IMR-90 (cell line): ENCODE measurements at regions not wholly inside any gene's neighbourhood (a gene's known extent, or its start where the extent isn't known, plus 50 kb on each side); places are given as distances from the start of the nearest gene placed in this dataset.

Source experiments
- ATAC-seq: fragments of 200-7000 bp; cut with Tn5 transposase; 2 replicates; pipeline ENCODE4 v1.9.1; 2020; ENCODE audit warnings: low read depth, mild to moderate bottlenecking, moderate library complexity
- BruUV-seq: library from RNA; stranded (reverse); fragments of 400-500 nt; replicated peaks from 2 replicates; lab custom pipeline; 2021; lab: Mats Ljungman, UMichigan
- CTCF ChIA-PET: fragments of 300-600 bp; formaldehyde crosslinking; extraction: SDS; loops from one replicate; lab custom pipeline; 2021; ENCODE audit warnings: antibody characterized with exemption; lab: Yijun Ruan, JAX
- POLR2A ChIA-PET: fragments of 300-600 bp; sonication (Branson Sonifier 250); formaldehyde crosslinking; loops from one replicate; lab custom pipeline; 2022; ENCODE audit warnings: antibody characterized with exemption; ENCODE audit not compliant: unreplicated experiment; lab: Charles Lee
- DNase-seq: peaks from one replicate; pipeline ENCODE4 v3.0.0; 2013
- H2AFZ ChIP-seq: replicated peaks from 2 replicates; pipeline ENCODE3; 2013; ENCODE audit warnings: low read length, mild to moderate bottlenecking; ENCODE audit not compliant: poor library complexity
- H2AK5ac ChIP-seq: 2 replicates; pipeline ENCODE4 v1.6.1; 2013; ENCODE audit warnings: low read depth, low read length, inconsistent platforms
- H2AK9ac ChIP-seq: replicated peaks from 2 replicates; pipeline ENCODE3; 2013; ENCODE audit warnings: mild to moderate bottlenecking, low read depth, low read length, moderate library complexity; ENCODE audit not compliant: poor library complexity
- H2BK120ac ChIP-seq: 2 replicates; pipeline ENCODE4 v1.6.1; 2013; ENCODE audit warnings: low read depth, low read length, inconsistent platforms
- H2BK15ac ChIP-seq: 3 replicates; pipeline ENCODE4 v1.6.1; 2013; ENCODE audit warnings: low read depth, low read length, inconsistent platforms
- H2BK20ac ChIP-seq: 2 replicates; pipeline ENCODE4 v1.6.1; 2013; ENCODE audit warnings: low read depth, mild to moderate bottlenecking, inconsistent platforms, low read length, moderate library complexity
- H2BK5ac ChIP-seq: 2 replicates; pipeline ENCODE4 v1.6.1; 2013; ENCODE audit warnings: mild to moderate bottlenecking, low read depth, low read length, inconsistent platforms; ENCODE audit not compliant: poor library complexity, severe bottlenecking
- H3K14ac ChIP-seq: replicated peaks from 2 replicates; pipeline ENCODE4 v1.6.1; 2013; ENCODE audit warnings: low read depth, low read length, inconsistent platforms
- H3K18ac ChIP-seq: 2 replicates; pipeline ENCODE4 v1.6.1; 2013; ENCODE audit warnings: low read depth, low read length, control low read depth
- H3K23ac ChIP-seq: 2 replicates; pipeline ENCODE4 v1.6.1; 2013; ENCODE audit warnings: low read depth, low read length, inconsistent platforms
- H3K27ac ChIP-seq: 2 replicates; pipeline ENCODE4 v1.5.1; 2013; ENCODE audit warnings: mild to moderate bottlenecking, control low read depth, low read length; ENCODE audit not compliant: insufficient read depth
- H3K27me3 ChIP-seq: 2 replicates; pipeline ENCODE4 v1.6.1; 2013; ENCODE audit warnings: low read length; ENCODE audit not compliant: control insufficient read depth, insufficient read depth
- H3K36me3 ChIP-seq: 2 replicates; pipeline ENCODE4 v1.6.1; 2013; ENCODE audit warnings: low read length, mixed read lengths; ENCODE audit not compliant: control insufficient read depth, insufficient read depth
- H3K4ac ChIP-seq: 2 replicates; pipeline ENCODE4 v1.6.1; 2013; ENCODE audit warnings: low read depth, low read length, inconsistent platforms
- H3K4me1 ChIP-seq: 2 replicates; pipeline ENCODE4 v1.6.1; 2013; ENCODE audit warnings: low read length, mixed read lengths; ENCODE audit not compliant: control insufficient read depth, insufficient read depth
- H3K4me2 ChIP-seq: 2 replicates; pipeline ENCODE4 v1.6.1; 2013; ENCODE audit warnings: low read depth, mild to moderate bottlenecking, control low read depth, low read length, moderate library complexity
- H3K4me3 ChIP-seq: 2 replicates; pipeline ENCODE4 v1.5.1; 2013; ENCODE audit warnings: low read depth, mild to moderate bottlenecking, control low read depth, low read length, moderate library complexity; ENCODE audit not compliant: insufficient read depth
- H3K56ac ChIP-seq: 2 replicates; pipeline ENCODE4 v1.6.1; 2013; ENCODE audit warnings: low read length, inconsistent platforms; ENCODE audit not compliant: insufficient read depth; ENCODE audit errors: extremely low read depth
- H3K79me1 ChIP-seq, 2 experiments: 2 replicates each; pipeline ENCODE4 v1.6.1; 2013; ENCODE audit warnings: low read length in 2 of 2, inconsistent platforms in 1 of 2, low read depth in 1 of 2
- H3K9ac ChIP-seq: 2 replicates; pipeline ENCODE4 v1.6.1; 2013; ENCODE audit warnings: low read depth, low read length, control low read depth
- H3K9me1 ChIP-seq: 2 replicates; pipeline ENCODE4 v1.6.1; 2013; ENCODE audit warnings: low read length, inconsistent platforms; ENCODE audit not compliant: insufficient read depth
- H3K9me3 ChIP-seq: 2 replicates; pipeline ENCODE4 v1.6.1; 2013; ENCODE audit warnings: low read length; ENCODE audit not compliant: control insufficient read depth, insufficient read depth
- H4K20me1 ChIP-seq: 2 replicates; pipeline ENCODE4 v1.6.1; 2013; ENCODE audit warnings: low read length, inconsistent platforms; ENCODE audit not compliant: insufficient read depth
- H4K5ac ChIP-seq: 2 replicates; pipeline ENCODE4 v1.6.1; 2013; ENCODE audit warnings: mild to moderate bottlenecking, low read depth, low read length, control low read depth
- H4K8ac ChIP-seq, 2 experiments: 2 replicates each; pipeline ENCODE4 v1.6.1; 2013; ENCODE audit warnings: low read depth in 2 of 2, low read length in 2 of 2, control low read depth in 1 of 2, inconsistent platforms in 1 of 2
- H4K91ac ChIP-seq: 2 replicates; pipeline ENCODE4 v1.6.1; 2013; ENCODE audit warnings: low read depth, low read length, inconsistent platforms; ENCODE audit not compliant: insufficient read depth
- BHLHE40 ChIP-seq: fragments of 150-350 bp; IDR thresholded peaks from 2 replicates; pipeline ENCODE4 v1.6.1; 2016; ENCODE audit warnings: mild to moderate bottlenecking, low read depth, low read length
- CEBPB ChIP-seq: IDR thresholded peaks from 2 replicates; pipeline ENCODE4 v1.6.1; 2012; ENCODE audit warnings: low read depth, low read length, improper control_type of control experiment
- CHD1 ChIP-seq: IDR thresholded peaks from 2 replicates; pipeline ENCODE4 v1.6.1; 2012; ENCODE audit warnings: low read depth, low read length, improper control_type of control experiment
- FOS ChIP-seq: fragments of 150-350 bp; IDR thresholded peaks from 2 replicates; pipeline ENCODE4 v1.6.1; 2016; ENCODE audit warnings: low read depth, low read length
- NFE2L2 ChIP-seq: fragments of 150-350 bp; IDR thresholded peaks from 2 replicates; pipeline ENCODE4 v1.6.1; 2016; ENCODE audit warnings: low read depth, mild to moderate bottlenecking, low read length
- USF2 ChIP-seq: fragments of 150-350 bp; IDR thresholded peaks from 2 replicates; pipeline ENCODE4 v1.6.1; 2017; ENCODE audit warnings: mild to moderate bottlenecking, antibody characterized with exemption, low read length, low read depth
- WGBS, 2 experiments: methylation state at CpG; one replicate each; pipeline versions ENCODE4 v1.1.5 to v1.1.7; 2013; ENCODE audit warnings: missing lambda C conversion rate in 2 of 2; ENCODE audit not compliant: insufficient read length in 1 of 2; ENCODE audit errors: extremely low coverage in 2 of 2; 5-methylcytosine and 5-hydroxymethylcytosine counted together
- dilution Hi-C: fragments of 300-500 bp; cut with HindIII; formaldehyde crosslinking; loops from one replicate; pipeline ENCODE4 v1.14.3; 2018; ENCODE audit warnings: low sequenced_read_pairs; ENCODE audit not compliant: unreplicated experiment
- in situ Hi-C: fragments of 300-500 bp; cut with MboI; formaldehyde crosslinking; loops from 3 replicates; pipeline ENCODE4 v1.14.3; 2019; ENCODE audit warnings: low sequenced_read_pairs, inconsistent platforms, mixed read lengths
- intact Hi-C: fragments of 100-400 bp; cut with micrococcal nuclease; formaldehyde crosslinking; loops from 2 replicates; pipeline ENCODE4 v1.10.0; 2022

GRCh38 chr5:42035526-42035925 lies 110.4 kb downstream of the FBXO4 start:
- BruUV-seq: no TSS peak
- no peaks in the 10 kb centered on the region for H3K36me3 ChIP-seq
- H3K18ac ChIP-seq: no peak overlapping the region
- H3K9me1 ChIP-seq: no peaks in the 10 kb centered on the region
- CTCF ChIA-PET: interaction anchor here (1.2 kb wide), 1 partner anchor 22 kb away, joined by 5 read pairs; no protein-coding TSS in a partner anchor
- H2AK5ac ChIP-seq: no peak overlapping the region
- H3K14ac ChIP-seq: no peak overlapping the region
- H3K27me3 ChIP-seq: no peaks in the 10 kb centered on the region
- no CpG with 5 or more reads among the region's 1 CpG for WGBS, 2 experiments
- no peak overlapping the region for H2BK5ac ChIP-seq
- H2AK9ac ChIP-seq: no peak overlapping the region
- H2AFZ ChIP-seq: no peak overlapping the region
- H4K91ac ChIP-seq: no peak overlapping the region
- no peaks in the 10 kb centered on the region for H3K9me3 ChIP-seq
- H3K4me3 ChIP-seq: no peak overlapping the region
- no peak overlapping the region for H3K4me2 ChIP-seq
- no peak overlapping the region for H2BK120ac ChIP-seq
- intact Hi-C loops: no loop called here
- no peak overlapping the region for H3K56ac ChIP-seq
- H2BK15ac ChIP-seq: no peak overlapping the region
- no peak overlapping the region for H4K8ac ChIP-seq
- in situ Hi-C loops: no loop called here
- H3K4me1 ChIP-seq: no peaks in the 10 kb centered on the region
- POLR2A ChIA-PET: no interaction called here
- no peak overlapping the region for H3K9ac ChIP-seq
- H3K4ac ChIP-seq: no peak overlapping the region
- no peak overlapping the region for H3K23ac ChIP-seq
- ATAC-seq (no peak), DNase-seq (no peak)
- no peaks in the 10 kb centered on the region for H4K20me1 ChIP-seq
- no peak overlapping the region for H3K27ac ChIP-seq
- H4K5ac ChIP-seq: no peak overlapping the region
- no peaks in the 10 kb centered on the region for H3K79me1 ChIP-seq
- no peak overlapping the region for H2BK20ac ChIP-seq
- TF ChIP-seq CEBPB: no peak
- no peak for TF ChIP-seq CHD1
- TF ChIP-seq USF2: no peak
- TF ChIP-seq BHLHE40: no peak
- no peak for TF ChIP-seq NFE2L2
- no peak for TF ChIP-seq FOS
- dilution Hi-C loops: no loop called here
